ENCODE measurements at regions not wholly inside any gene's neighbourhood (a gene's known extent, or its start where the extent isn't known, plus 50 kb on each side); places are given as distances from the start of the nearest gene placed in this dataset.
"Not testable (repeated sequence)": the region's sequence is repeated elsewhere in the genome, so short reads cannot be mapped to it uniquely, and the experiment has no call there.

DNA sequence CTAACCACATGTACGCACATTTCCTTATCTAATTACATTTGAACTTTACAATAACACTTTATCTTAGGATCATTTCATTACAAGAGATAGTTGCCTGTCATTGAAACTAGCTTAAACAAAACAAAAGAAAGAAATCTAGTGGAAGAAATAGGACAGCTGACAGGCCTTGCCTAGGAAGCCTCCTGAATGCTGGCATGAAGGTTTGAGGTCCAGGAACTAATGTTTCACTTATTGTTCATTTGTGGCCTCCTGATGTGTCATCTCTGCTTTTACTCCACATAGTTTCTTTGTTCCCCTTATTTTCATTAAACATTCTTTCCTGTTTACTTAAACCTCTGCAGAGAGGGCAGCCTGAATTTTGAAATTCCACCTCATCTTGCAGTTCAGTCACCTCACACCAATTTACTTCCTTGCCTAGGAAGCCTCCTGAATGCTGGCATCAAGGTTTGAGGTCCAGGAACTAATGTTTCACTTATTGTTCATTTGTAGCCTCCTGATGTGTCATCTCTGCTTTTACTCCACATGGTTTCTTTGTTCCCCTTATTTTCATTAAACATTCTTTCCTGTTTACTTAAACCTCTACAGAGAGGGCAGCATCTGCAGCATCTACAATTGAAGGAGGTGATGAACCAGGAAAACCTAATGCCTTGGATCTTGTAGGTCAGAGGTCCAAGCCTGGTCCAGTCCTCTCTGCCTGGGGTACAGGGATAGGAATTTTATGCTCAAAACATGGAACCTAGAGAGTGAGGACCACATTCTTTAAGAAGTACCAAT is 319.2 kb downstream of the SPATA31A1 start:
- DNase-seq, result not testable (repeated sequence)

GRCh38 chr9:39675211-39675553 is 319.7 kb downstream of the SPATA31A1 start:
- DNase-seq, result not testable (repeated sequence)

DNA sequence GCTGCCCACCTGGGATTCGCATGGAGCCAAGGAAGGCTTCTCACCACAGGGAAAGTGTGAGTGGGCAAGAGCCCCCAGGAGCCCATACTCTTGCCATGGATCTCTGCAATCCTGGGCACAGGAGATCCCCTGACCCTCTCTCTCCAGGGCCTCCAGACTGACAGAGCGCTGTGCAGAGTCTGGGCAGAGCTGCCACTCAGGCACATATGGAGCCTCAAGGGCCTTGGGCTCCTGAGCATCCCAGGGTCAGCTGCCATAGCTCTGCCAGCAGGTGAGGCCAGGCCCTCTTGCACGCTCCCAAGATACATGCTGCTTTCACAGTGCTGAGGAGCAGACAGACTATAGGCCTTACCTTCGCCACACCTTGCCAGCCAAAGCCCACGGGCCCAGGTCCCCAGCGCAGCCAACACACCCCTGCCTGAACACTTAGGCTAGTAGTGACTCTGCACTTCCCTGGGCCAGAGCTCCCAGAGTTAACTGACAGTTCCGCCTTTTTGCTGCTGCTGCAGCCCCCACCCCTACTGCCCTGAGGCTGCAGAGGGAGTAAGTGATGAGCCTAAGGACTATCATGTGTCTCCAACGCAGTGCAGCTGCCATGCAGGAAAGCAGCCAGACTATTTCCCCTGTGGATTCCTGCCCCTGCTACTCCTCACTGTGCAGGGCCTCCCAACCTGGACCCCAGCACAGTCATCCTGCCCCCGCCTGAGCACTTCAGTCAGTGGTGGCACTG is 323.2 kb downstream of the SPATA31A1 start:
- DNase-seq, result not testable (repeated sequence)

DNA sequence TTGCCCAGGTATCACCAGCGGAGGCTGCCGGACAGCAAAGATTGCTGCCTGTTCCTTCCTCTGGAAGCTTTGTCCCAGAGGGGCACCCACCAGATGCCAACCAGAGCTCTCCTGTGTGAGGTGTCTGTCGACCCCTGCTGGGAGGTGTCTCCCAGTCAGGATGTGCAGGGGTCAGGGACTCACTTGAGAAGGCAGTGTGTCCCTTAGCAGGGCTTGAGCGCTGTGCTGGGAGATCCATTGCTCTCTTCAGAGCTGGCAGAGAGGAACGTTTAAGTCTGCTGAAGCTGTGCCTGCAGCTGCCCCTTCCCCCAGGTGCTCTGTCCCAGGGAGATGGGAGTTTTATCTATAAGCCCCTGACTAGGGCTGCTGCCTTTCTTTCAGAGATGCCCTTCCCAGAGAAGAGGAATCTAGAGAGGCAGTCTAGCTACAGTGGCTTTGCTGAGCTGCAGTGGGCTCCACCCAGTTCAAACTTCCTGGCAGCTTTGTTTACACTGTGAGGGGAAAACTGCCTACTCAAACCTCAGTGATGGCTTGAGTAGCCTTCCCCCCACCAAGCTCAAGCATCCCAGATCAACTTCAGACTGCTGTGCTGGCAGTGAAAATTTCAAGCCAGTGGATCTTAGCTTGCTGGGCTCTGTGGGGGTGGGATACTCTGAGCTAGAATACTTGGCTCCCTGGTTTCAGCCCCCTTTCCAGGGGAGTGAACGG is 325.4 kb downstream of the SPATA31A1 start:
- not testable (repeated sequence) for DNase-seq

GRCh38 chr9:39728862-39729261 is 373.4 kb downstream of the SPATA31A1 start:
- not testable (repeated sequence) for DNase-seq

- DNase-seq, result not testable (repeated sequence)
Measured at GRCh38 chr9:39744898-39745297, 389.4 kb downstream of the SPATA31A1 start.

- not testable (repeated sequence) for DNase-seq
Measured at GRCh38 chr9:39775570-39775969, 420.1 kb downstream of the SPATA31A1 start.

DNA sequence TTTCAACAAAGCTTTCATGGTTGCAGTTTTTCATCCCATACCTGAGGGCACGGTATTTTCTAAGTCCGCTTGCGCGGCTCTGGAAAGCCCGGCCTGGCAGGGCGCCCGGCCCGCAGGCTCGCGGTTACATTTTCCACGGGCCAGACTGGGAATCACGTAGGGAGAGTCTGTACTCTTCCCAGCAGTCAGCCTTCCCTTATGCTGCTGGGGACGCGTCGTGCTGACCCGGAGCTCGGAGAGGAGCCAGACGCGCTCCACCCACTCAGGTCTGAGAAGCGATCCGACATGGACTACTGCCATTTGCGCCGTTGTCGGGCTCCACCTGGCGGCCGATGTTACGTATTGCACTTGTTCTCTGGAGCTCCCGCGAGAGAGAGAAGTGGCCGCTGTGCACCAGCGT is 435.9 kb downstream of the SPATA31A1 start:
- DNase-seq, result not testable (repeated sequence)

- DNase-seq, result not testable (repeated sequence)
Measured at GRCh38 chr9:39797935-39798334, 442.5 kb downstream of the SPATA31A1 start.

DNA sequence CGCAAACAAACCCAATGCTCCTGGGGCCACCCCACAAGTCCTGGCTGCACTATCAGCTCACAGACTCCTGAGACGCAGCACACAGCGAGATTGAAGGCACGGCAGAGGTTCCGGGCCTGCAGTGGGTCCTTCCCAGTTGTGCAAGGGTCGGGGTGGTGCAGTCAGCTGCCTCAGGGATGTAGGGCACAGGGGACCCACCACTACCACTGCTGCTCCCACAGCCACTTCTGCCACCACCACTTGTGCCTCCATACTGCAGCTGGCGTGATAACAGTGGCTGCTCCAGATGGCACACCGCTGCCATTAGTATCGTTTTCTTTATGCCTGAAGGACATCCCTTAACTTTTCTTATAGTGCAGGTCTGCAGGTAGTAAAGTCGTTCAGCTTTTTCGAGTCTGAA is 443.8 kb downstream of the SPATA31A1 start:
- DNase-seq, result not testable (repeated sequence)

DNA sequence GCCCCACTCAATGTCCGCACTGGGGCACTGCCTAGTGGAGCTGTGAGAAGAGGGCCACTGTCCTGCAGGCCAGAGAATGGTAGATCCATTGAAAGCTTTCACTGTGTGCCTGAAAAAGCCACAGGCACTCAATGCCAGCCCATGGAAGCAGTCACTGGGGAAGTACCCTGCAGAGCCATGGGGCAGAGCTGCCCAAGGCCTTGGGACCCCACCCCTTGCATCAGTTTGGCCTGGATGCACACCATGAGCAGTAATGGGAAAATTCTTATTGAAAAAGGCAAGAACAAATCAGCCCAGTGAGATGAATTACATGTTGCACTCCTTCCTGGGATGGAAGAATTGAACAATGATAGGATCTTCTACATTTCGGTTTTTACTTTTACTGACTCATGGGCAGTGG is 447.1 kb downstream of the SPATA31A1 start:
- DNase-seq, result not testable (repeated sequence)

GRCh38 chr9:39809401-39810226 is 454.1 kb downstream of the SPATA31A1 start:
- not testable (repeated sequence) for DNase-seq

DNA sequence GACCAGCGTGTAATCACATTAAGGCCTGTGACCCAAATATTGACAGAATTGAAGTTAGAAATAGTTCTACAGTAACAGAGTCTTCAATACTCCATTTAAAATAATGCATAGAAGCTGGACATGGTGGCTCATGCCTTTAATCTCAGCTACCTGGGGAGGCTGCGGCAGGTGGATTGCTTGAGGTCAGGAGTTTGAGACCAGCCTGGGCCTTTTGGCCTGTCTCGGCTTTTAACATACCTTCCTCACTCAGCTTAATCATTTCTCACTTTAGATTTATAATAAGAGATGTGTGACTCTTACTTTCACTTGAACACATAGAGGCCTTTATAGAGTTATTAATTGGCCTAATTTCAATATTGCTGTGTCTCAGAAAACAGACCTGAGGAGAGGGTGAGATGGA is 454.9 kb downstream of the SPATA31A1 start:
- DNase-seq, result not testable (repeated sequence)

GRCh38 chr9:39811615-39812014 is 456.1 kb downstream of the SPATA31A1 start:
- DNase-seq, result not testable (repeated sequence)

- not testable (repeated sequence) for DNase-seq
Measured at GRCh38 chr9:39828457-39828856, 473.0 kb downstream of the SPATA31A1 start.

All from SHP77 (cell line).